GOT3 (cell line): ENCODE measurements at regions not wholly inside any gene's neighbourhood (a gene's known extent, or its start where the extent isn't known, plus 50 kb on each side); places are given as distances from the start of the nearest gene placed in this dataset.
"Not testable (repeated sequence)": the region's sequence is repeated elsewhere in the genome, so short reads cannot be mapped to it uniquely, and the experiment has no call there.

Experiments used
- DNase-seq: peaks from one replicate; lab custom pipeline; 2025; ENCODE audit warnings: mixed read lengths; lab: John Stamatoyannopoulos, UW

DNA sequence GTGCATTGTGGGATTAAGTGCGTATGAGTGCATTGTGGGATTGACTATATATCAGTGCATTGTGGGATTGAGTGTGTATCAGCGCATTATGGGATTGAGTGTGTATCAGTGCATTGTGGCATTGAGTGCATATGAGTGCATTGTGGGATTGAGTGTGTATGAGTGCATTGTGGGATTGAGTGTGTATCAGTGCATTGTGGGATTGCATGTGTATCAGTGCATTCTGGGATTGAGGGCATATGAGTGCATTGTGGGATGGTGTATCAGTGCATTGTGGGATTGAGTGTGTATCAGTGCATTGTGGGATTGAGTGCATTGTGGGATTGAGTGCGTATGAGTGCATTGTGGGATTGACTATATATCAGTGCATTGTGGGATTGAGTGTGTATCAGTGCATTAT is 106.4 kb downstream of the SHOX start:
- not testable (repeated sequence) for DNase-seq

DNA sequence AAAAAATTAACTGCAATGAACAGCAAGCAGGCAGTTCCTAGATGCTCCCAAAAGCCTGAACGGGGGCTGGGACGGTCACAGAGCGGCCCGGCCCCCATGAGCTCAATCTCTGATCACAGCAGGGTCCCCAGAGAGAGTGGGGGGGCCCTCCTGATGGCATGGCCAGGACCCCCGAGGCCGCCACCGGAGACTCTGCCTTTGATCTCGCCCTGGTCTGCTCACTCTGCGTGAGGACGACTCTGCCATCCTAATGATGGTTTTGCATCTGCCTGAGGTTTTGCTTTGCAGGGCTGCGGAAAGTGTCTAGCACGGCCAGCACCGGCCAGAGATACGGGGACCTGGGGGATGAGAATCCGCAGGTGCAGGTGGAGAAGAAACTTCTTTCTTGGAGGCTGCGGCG is 103.8 kb downstream of the SHOX start:
- no peak for DNase-seq

DNA sequence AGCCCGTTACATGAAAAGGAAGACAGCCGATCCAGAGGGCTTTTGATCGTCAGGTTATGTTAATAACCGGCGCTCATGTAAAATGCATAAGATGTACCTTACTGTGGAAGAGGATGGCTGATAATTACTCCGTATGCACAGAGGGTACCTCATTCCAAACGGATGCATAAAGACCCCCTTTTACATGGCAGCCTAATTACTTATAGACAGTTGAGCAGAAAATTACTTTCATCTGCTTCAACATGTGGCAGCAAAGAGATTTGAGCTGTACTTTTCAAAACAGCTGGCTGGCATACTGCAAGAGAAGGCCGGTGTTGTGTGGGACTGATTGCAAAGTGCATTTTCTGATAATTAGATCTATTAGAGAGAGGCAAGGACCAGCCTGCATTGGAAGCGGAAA is 103.4 kb downstream of the SHOX start:
- DNase-seq: no peak

DNA sequence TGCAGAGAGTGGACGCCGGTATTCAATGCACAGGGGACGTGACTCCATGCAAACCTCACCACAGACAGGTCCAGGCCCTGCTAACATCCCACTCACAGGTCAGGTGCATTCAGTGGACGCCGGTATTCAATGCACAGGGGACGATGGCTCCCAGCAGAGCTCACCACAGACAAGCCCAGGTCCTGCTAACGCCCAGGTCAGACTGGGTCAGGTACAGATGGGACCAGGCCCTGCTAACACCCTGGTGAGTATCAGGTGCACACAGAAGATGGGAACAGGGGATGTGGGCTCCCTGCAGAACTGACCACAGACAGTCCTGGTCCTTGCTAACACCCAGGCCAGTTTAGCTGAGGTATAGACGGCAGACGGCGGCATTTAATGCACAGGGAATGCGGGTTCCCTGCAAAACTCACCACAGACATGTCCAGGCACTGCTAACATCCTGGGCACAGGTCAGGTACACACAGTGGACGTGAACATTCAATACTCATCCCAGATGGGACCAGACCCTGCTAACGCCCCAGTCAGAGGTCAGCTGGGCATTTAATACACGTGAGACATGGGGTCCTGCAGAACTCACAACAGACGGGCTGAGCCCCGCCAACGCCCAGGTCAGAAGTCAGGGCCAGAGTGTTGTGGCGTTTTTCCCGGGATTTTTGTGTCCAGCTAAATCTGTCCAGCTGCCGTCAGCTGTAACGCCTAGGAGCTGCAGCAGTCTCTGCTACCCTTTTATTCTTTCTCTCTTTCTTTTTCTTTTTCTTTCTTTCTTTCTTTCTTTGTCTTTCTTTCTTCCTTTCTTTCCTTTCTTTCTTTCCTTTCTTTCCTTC is 99.2 kb downstream of the SHOX start:
- DNase-seq: no peak

DNA sequence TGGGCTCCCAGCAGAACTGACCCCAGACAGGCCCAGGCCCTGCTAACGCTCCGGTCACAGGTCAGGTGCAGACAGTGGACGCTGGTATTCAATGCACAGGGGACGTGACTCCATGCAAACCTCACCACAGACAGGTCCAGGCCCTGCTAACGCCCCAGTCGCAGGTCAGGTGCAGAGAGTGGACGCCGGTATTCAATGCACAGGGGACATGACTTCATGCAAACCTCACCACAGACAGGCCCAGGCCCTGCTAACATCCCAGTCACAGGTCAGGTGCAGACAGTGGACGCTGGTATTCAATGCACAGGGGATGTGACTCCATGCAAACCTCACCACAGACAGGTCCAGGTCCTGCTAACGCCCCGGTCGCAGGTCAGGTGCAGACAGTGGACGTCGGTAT is 98.5 kb downstream of the SHOX start:
- DNase-seq: not testable (repeated sequence)

DNA sequence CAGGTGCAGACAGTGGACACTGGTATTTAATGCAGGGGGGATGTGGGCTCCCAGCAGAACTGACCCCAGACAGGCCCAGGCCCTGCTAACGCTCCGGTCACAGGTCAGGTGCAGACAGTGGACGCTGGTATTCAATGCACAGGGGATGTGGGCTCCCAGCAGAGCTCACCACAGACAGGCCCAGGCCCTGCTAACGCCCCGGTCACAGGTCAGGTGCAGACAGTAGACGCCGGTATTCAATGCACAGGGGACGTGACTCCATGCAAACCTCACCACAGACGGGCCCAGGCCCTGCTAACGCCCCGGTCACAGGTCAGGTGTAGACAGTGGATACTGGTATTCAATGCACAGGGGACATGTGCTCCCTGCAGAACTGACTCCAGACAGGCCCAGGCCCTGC is 98.0 kb downstream of the SHOX start:
- DNase-seq: not testable (repeated sequence)

DNA sequence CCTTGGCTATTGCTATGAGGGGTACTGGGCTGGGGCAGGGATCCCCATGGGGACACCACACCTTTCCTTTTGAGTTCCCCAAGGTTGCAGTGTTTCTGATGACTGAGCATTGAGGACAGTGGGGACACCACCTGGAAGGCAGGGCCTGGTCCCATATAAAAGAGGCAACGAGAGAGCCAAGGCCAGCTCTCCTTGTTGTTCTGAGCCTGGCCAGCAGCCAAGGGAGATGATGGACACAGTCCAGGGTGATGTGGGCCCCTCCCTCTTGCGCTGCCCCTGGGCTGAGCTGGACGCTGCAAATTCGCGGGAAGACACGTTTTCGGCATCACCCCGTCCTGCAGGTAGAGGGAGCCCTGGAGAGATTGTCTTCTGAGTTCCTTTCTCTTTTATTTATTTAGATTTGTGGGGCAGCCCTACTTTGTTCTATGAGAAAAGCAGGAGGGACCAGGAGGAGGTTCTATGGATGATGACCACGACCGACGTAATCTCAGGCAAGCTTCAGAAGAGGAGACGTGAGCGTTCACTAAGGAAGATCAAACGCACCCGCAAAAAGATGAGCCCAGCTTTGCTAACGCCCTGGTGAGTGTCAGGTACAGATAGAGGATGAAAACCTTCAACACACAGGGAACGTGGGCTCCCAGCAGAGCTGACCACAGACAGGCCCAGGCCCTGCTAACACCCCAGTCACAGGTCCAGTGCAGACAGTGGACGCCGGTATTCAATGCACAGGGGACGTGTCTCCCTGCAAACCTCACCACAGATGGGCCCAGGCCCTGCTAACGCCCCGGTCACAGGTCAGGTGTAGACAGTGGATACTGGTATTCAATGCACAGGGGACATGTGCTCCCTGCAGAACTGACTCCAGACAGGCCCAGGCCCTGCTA is 97.4 kb downstream of the SHOX start:
- DNase-seq: no peak

DNA sequence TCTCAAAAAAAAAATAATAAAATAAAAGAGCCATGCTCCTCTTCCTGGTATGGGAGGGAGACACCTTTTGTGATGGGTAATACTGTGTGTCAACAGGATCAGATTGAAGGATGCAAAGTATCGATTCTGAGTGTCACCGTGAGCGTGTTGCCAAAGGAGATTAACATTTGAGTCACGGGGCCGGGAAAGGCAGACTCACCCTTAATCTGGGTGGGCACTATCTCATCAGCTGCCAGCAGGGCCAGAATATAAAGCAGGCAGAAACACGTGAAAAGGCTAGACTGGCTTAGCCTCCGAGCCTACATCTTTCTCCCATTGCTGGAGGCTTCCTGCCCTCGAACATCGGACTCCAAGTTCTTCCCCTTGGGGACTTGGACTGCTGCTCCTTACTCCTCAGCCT is 95.4 kb downstream of the SHOX start:
- DNase-seq: no peak

DNA sequence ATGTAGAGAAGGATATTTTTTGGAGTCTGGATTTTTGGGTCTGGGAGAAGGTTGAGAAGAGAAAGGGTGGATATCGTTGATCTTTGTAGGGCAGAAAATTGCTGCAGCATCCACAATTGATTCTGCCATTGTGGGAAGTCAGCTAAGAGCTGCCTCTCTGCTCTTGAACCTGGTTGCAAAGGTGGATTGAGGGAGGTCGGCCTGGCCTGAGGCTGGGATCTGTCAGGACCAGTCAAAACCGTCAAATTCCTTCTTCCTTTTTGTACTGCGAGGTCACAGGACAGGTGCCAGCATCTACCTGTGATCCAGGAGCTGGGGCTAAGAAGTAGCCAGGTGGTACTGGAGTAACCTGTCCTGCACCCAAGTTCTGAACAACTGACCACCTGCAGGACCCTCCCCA is 93.7 kb downstream of the SHOX start:
- no peak for DNase-seq

DNA sequence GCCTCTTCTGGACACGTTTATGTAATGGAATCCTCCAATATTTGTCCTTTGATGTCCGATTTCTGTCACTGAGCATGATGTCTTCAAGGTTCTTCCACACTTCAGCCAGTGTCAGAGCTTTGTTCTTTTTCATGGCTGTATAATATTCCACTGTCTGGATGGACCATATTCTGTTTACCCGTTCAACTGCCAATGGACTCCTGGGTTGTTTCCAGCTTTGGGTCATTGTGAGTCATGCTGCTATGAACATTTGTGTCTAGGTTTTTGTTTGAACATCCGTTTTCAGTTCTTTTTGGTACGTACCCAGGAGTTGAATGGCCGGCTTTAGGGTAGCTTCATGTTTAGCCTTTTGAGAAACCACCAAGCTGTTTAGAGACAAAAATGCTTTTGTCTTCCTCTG is 93.2 kb downstream of the SHOX start:
- DNase-seq: no peak

DNA sequence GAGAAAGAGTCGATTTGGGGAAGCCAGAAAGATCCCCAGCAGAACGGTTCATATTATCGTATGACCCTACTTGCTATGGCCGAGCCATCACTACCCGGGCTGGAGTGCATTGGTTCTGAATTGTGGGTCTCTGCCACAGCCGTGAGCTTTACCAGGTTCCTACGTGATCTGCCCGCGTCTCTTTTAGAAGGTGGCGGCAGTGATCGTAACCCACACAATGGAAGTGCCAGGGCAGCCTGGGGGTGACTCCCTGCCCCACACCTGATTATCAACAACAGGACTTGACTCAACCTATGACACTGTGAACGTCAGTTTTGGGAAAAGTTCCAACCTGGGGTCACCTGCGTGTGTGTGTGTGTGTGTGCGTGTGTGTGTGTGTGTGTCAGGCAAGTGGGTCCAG is 90.8 kb downstream of the SHOX start:
- DNase-seq: no peak

DNA sequence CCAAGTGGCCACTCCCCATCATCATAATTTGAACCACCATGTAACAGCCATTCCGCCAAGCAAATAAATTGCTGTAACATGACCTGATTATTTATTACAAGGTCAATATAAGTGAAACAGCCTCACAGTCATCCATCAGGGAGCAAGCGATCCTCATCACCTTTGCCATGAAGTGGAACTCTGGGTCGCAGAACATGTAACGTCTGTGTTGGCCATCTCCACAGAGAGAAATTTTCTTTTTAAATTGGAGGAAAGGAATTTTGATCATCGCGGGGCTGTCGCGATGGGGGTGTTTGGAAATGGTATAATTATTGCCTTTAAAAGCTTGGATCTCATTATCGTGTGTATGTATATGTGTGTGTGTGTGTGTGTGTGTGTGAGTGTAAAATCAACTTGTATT is 90.2 kb downstream of the SHOX start:
- DNase-seq: no peak

DNA sequence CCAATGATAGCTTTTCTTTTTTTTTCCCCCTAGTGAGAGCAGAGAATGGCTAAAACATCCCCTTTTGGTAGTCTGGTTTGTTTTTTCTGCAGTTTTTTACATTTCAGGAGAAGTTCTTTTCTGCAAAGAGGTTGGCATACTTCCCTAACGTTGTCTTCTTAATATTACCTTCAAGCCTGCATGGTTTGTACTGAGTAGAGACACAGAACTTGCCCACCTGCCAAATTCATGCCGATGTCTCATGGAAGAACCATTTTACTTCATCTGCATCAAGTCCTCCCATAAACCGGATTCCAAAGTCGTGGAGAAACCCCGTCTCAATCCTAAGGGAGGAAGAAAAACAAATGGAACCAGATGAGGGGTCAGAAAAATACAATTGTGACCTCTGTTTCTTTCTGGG is 89.7 kb downstream of the SHOX start:
- no peak for DNase-seq

DNA sequence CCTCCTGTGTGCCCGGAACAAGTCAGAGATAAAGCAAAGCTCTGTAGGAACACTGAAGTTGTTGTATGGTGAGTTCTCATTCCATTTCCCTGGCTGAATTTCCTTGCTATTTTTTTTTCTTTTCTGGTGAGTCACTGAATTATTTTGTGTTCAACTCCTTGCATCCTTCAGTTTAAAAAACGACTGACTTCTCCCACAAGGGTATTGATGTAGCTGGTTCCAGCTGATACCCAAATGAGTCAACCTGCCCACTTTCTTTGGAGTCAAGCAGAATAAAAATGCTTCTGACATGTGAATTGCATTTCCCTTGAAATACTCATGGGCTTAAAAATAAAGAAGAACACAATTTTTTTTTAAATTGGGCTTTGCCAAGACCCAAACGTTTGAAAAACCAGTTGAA is 85.5 kb downstream of the SHOX start:
- no peak for DNase-seq

DNA sequence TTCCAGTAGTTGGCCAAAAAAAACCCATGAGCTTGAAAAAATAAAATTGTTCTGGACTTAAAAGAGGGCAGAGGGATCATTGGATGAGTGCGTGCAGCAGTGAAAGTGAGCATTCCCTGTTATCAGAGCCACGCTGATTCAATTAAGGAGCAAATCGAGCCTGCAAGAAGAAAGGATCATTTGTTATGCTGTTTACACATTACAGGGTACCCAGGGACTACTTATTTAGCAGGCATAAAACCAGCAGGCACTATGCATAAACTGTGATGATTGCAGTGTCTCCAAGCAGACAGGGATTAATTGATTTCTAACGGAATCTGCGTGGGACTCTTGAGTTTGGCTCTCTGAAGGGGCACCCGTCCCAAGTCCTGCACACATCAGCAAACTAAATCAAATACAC is 83.5 kb downstream of the SHOX start:
- no peak for DNase-seq
